NAMALWA (cell line): ENCODE measurements at regions not wholly inside any gene's neighbourhood (a gene's known extent, or its start where the extent isn't known, plus 50 kb on each side); places are given as distances from the start of the nearest gene placed in this dataset.

Experiments
- DNase-seq: peaks from one replicate; pipeline ENCODE4 v3.0.0-alpha.2; 2015; ENCODE audit warnings: low spot score

DNA sequence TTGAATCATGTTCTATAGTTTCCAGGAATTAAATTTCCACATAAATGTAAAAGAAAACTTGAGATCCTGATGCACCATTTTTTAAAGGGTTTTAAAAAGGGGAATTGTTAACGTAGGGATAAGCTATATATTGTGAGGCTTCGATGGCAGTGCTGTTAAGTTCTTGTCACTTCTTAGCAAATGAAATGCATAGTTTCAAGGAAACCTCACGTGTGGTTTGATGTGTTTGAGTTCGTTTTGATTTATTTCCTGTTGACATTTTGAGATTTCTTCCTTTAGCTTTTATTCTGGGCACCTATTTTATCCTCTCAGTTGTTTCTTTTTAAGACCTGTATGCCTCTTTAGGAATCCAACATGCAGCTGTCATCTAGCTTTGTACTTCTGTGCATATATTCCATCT, 301.0 kb downstream of the DOCK8 start:
- no peak for DNase-seq

DNA sequence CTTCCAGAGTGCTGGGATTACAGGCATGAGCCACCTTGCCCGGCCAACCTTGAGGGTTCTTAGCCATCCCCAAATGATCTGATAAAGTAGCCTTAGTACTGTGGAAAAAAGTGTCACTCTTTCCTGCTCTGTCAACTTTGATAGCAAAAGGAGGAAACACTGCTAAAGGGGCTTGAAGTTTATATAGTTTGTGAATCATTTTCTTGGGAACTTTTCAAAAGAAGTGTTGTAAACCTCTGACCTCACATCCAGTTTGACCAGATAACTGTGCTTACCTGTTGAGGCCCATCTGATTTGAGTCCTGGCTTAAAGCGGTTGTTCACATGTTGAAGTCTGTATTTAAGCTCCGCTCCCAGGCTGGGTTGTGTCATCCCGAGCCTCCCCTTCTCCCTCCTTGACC, 303.3 kb downstream of the DOCK8 start:
- DNase-seq: no peak

DNA sequence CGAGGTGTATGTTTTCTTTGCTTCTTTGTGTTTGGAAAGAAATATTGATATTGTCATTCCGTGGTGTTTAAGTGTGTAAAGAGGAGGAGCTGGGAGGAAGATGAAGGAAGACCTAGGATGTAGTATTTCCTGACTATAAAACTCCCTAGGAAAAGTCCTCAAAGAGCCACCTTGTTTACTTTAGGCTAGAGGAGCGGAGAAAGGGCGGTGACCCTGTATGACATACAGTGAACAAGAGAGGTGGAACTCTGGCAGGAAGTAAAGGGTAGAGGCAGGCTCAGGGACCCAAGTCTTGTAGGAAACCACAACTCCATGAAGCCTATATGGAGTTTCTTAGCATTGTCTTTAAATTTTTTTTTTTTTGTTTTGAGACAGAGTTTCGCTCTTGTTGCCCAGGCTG, 303.9 kb downstream of the DOCK8 start:
- DNase-seq: no peak

DNA sequence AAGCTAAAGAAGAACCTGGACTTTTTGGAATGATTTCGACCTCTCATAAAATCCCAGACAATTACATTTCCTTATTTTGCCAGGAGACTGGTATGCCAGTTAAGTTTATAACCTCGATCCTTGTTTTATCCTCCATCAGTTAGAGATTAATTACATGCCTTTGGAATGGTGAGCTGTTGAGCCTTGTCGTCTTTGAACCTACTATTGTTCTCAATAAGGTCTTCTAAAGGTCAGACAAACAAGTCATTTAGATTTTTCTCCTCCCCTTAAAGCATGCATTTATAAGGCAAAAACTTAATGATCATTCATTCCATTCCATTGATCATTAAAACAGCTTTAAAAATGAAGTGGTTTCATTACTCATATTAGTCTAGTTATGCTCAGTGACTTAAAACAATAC, 304.9 kb downstream of the DOCK8 start:
- DNase-seq: no peak

DNA sequence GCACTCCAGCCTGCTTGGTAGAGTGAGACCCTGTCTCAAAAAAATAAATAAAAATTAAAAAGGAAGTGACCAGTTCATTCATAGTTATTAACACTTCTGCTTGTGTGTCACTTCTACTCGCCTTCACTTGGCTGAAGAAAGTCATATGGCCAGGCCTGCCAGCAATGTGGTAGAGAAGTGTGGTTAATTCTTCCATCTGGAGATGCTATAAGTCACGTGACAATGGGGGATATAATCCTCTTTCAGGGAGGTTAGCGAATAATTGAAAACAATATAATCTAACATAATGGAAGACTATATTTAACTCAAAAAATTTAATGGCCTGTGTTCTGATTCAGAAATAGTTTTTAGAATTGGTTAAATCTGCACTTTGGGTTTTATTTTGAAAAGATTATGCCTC, 305.6 kb downstream of the DOCK8 start:
- no peak for DNase-seq

DNA sequence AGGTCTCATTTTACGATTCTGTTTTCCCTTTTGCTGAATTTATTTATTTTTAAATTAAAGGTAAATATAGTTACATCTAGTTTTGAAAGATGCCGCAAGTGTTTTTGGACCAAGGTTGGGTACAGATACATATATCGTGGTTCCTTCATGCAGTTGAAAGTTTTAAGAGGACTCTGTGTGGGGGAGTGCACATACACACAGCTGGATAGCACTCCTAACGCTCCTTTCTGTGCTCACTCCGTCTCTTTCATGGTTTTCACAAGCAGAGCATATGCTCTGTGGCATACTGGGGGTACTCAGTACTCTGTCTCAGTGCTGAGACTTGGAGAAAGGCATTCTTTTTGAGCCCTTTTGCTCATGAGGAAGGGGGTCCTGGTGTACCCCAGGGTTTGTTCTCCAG, 307.5 kb downstream of the DOCK8 start:
- DNase-seq: no peak

DNA sequence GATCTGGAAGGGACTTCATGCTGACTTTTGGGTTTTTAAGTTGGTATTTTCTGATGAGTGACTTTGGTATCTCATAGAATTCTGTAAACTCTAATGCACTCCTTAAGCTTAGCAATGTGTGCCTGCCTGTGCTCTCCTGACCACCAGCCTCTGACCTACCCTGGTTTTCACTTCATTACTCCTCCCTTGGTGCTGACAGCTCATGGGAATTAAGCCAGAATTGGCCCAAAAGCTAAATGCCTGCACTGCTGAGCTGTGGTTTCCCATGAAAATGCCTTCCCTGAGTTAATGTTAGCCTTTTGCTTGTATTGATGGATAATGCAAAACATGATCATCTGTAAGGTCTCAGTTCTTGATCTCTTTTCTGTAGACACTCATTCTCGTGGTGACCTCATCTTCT, 308.0 kb downstream of the DOCK8 start:
- no peak for DNase-seq

DNA sequence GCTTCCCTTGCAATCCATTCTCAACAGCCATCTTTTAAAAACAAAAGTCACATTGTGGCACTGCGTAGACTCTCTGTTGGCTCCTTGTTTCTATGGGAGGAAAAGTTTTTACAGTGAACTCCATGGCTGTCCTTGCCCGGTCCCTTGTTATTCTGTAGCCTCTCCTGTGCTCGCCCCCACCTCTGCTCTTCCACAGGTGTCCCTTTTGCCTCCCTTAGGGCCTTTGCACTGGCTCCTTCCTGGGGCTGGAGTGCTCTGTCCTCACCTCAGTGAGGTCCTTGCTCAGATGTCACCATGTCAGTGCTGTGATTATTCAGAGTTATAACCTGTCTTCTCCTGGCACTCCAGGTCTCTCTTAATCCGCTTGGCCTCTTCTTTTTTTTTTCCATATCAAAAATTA, 308.8 kb downstream of the DOCK8 start:
- no peak for DNase-seq

DNA sequence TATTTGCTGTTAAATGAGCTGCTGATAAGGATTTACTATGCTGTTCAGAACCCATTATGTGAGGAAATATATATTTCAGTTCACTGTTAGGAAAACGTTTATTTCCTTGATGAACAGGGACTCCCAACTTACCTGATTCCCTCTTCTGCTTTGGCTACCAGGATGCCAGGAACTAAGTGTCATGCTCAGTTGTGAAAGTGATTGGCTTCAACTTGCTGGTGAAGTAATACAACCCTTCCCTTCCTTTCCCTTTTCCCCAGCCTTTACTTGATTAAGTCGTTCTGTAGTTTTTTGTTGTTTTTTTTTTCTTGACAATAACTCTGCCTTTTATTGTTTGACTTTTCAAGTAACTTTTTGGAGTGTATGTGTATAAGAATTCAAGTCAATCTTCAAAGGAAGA, 309.3 kb downstream of the DOCK8 start:
- no peak for DNase-seq

DNA sequence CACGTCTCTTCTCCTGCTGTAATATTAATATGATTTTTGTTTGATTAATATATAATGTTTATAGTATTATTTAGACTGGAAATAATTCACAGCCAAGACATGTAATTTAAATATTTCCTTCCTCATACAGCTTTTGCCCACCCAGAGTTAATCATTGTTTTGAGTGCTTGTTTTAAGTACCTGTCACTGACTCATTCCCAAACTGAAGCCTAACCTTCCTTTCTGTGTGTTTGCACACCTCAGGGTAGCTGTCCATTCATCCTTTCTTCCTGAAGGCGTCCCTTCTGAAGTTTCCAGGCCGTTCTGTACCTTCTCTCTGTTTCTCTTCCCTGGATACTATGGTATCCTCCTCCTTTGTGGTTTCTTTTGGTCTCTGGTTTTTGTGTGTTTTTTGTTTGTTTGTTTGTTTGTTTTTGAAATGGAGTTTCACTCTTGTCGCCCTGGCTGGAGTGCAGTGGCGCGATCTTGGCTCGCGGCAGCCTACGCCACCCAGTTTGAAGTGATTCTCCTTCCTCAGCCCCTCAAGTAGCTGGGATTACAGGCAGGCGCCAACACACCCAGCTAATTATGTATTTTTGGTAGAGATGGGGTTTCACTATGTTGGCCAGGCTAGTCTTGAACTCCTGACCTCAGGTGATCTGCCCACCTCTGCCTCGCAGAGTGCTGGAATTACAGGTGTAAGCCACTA, 312.4 kb downstream of the DOCK8 start:
- DNase-seq: no peak

DNA sequence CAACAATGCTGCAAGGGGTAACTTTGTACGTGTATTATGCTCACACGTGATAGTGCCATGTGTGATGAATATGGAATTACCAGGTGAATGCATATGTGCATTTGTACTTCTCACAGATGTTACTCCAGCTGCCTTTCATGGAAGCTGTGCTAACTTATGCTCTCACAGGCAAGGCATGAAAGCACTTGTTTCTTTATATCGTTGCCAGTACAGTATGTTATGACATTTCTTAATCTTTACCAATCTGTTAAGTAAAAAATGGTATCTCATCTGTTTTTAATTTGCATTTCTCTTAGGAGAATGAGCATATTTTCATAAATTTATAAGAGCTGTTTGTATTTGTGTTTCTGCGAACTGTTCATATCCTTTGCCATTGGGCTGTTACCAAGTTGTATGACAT, 311.8 kb upstream of the DMRT1 start:
- no peak for DNase-seq

DNA sequence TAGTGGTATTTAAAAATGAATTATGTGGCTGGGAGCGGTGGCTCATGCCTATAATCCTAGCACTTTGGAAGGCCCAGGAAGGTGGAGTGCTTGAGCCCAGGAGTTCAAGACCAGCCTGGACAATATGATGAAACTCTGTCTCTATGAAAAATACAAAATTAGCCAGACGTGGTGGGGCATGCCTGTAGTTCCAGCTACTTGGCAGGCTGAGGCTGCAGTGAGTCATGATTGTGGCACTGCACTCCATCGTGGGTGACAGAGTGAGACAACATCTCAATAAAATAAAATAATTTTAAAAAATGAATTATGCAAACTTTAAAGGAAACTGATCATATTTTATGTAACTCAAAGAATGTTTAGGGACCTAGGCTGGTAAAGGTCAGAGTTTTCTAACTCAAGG, 310.8 kb upstream of the DMRT1 start:
- no peak for DNase-seq

DNA sequence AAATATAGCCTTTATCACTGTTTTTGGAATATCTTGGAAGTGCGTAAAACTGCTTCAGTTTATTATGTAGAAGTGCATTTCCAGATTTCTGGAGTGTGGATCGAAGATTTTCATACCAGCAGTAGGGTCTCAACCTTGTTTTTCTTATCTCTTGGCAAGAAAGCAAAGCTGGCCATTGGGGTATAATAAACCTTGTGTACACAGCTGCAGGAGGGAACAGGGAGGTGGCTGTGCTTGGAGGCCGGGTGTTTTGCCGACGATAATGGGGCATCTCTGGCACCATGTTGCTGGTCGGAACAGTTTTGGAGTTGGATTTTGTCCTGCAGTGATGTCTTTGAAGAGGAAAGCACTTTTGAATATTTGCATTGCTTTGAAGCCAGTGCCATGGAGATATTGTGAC, 308.8 kb upstream of the DMRT1 start:
- DNase-seq: no peak

DNA sequence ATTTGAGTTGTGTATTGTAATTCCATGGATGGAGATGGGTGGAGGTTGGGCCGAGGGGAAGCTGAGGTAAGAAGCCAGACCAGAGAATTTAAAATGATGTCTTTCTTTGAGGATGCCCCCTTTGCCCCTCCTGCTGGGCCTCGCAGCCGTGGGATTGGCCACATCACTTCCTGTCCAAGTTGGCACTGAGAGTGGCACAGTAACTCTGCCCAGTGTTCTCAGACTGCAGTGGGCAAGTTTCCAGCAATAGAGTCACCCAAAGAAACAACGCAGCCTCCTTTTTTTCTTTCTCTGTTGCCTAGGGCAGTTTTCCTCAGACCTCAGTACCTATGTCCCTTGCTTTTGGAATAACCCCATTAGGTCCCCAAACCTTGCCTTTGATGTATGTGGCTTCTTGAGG, 306.6 kb upstream of the DMRT1 start:
- DNase-seq: no peak

DNA sequence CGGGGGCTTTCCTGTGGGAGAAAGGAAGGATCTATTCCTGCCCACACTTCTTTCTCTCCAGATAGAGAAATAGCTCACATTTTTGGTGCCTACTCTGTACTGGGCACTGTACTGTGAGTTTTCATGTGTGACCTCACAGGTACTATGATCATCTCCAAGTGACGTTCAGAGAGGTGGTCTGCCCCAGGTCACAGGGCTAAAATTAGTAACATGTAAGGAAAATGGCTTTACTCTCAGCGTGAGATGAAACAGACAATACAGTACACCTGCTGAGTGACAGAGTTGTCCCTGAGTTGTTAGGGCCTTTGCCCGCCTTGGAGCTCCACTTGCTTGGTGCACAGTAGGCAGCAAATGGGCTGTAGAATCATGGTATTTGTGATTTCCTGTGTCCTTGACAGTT, 306.1 kb upstream of the DMRT1 start:
- no peak for DNase-seq

DNA sequence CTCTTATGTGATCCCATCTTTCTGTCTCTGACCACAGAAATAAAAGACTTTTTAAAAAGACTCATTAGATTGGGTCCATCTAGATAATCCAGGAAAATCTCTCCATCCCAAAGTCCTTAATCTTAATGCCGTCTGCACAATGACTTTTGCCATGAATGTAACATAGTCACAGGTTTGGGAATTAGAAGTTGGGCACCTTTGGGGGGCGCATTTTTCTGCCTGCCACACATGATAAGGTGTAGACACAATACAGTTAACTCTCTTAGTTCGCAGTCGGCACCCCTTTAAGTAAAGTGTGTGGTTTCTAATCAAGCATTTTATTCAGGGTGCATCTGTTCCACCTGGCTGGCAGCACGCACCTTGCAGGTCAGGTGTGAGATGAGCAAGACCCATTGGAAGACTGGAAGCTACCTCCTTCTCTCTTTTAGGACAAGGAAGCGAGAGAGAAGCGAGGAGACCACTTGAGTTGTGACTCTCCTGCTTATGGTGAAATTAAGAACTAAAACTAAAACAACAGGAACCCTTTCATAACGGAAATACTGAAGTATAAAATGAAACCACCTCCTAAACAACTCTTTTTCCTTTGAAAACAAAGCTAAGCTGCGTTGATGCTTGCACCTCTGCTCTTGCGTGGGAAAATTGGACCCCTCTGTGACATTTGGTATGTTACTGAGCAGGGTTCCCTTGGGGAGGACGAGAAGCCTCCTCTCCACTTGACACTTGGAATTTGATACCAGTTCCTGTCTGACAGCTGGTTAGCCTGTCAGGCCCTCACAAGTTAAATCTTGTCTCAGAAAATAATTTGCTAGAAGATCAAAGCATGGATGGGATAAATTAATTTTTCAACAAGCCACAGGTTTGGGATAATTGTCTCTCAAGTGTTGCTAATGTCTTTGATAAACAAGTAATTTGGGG, 304.6 kb upstream of the DMRT1 start:
- DNase-seq: no peak

DNA sequence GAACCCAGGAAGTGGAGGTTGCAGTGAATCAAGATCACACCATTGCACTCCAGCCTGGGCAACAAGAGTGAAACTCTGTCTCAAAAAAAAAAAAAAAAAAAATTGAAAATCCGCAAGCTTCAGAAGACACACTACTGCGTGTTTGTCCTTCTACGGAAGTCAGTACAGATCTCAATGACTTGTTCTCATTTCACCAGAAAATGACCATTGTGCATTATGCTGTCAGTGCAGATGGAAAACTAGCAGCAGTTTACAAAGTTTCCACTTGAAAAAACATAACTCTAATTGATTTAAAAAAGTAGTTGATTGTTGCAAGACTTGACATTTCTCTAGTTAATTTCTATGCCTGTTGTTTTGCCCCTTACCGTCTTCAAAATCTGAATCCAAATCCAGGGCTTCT, 298.0 kb upstream of the DMRT1 start:
- DNase-seq: no peak

DNA sequence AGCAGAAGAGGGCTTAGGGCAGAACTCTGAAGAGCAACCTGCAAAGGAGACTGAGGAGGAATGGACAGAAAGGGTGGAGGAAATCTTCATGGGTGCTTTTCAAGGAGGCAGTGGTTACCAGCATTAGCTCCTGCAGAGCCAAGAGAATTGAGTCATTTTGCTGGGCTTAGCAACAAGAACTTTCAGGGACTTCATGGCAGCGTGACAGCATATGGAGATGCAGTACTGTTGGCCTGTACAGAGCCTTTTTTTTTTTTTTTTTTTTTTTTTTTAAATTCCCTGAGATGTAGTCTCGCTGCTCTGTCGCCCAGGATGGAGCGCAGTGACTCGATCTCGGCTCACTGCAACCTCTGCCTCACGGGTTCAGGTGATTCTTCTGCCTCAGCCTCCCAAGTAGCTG, 296.0 kb upstream of the DMRT1 start:
- DNase-seq: no peak

DNA sequence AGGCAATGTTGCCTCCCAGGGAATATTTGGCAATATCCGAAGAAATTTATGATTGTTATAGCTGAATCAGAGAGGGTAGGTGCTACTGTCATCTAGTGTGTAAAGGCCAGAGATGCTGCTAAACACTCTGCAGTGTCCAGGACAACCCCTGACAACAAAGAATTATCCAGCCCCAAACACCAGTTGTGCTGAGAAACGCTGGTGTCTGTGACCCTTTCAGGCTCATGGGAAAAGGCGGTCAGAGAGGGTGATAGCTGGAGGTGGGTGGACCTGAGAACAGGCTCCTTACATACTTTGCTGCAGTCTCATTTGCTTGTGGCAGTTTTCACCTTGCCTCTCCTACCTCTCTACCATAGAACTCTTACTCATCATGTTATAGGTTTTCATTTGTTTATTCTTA, 295.3 kb upstream of the DMRT1 start:
- DNase-seq: no peak

DNA sequence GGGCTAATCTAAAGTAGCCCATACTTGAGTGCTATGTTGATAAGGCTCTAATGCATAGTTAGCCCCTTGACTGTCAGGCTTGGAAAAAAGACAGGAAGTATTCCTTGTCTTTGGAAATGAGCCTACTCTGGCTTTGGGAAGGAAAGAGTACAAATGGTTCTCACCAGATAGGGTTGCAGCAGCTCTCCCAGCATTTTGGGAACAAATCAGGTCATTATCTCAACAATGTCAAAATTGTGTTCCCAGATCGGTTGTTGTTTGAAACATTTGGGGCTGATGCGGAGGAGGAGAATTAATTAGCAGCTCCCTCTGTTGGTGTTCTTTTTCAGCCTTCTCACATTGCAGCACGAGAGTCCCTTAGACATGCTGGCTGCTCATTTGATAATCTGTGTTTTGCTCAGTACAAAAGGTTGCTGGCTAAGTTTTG, 294.7 kb upstream of the DMRT1 start:
- peak; percentile 18 for DNase-seq

DNA sequence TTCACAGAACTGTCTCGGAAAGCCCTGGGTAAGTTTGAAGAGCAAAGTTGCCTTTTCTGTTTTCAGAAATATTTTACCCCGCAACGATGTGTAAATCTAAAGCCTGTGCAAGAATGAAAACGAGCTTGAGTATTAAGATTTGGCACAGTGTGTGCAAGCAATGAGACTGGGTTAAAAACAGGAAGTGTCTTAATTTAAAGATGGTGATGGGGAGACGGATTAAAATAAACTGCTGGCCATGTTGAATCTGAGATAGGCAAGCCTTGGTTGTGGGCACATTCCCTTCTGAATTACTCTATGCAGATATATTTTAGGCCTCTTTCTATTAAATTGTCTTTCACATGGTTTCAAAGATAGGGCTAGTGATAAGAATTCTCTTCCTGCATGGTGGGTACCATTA, 294.2 kb upstream of the DMRT1 start:
- DNase-seq: no peak

DNA sequence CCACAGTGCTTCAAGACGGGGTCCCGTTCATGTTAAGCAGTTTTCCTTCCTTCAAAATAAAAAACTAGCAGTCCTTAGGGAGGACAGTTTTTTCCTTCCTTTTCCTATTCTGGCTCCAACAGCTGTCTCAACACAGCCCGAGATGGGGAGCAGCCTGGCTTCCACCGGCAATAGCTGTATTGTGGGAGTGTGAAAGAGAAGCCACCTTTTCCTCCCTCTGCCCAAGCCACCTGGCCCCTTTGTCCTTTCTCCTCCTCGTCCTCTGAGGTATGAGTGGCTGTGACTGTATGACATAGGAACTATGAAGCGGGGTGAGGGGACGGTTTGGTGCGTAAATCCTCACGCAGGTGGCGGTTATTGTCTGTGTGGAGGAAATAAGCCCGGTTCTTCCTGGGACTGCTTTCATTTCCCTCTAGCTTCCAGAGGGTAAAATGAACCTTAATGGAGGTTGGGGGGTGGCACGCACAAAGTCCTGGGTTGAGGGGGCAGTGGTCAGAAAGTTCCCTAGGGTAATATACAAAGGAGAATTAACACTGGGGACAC, 292.0 kb upstream of the DMRT1 start:
- no peak for DNase-seq

DNA sequence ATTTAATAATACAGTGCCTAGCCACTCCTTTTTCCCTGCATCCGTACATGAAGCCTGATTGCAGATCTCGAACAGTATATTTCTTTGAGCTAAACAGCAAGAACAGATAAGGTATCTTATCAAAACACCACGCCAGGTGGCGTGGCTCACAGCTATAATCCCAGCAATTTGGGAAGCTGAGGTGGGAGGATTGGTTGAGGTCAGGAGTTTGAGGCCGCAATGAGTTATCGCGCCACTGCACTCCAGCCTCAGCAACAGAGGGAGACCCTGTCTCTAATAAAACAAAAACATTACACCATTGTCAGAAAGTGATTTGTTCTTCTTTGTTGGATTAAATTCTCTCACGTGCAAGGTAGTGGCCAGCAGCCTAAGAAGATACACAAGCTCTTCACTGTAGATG, 291.2 kb upstream of the DMRT1 start:
- no peak for DNase-seq
